Activated T-helper 2 cell treated with anti-CD3 and anti-CD28 coated beads, Interferon-gamma antibody, Interleukin-2, Interleukin-4, amounts not matched to agents 10 μg/mL and 5 μg/mL and 100 μg/mL, durations not matched to agents 14 hours and 24 hours and 36 hours (primary cell): ENCODE measurements at regions not wholly inside any gene's neighbourhood (a gene's known extent, or its start where the extent isn't known, plus 50 kb on each side); places are given as distances from the start of the nearest gene placed in this dataset.
"Not testable (repeated sequence)": the region's sequence is repeated elsewhere in the genome, so short reads cannot be mapped to it uniquely, and the experiment has no call there.

Source experiments
- DNase-seq: peaks from one replicate; pipeline ENCODE4 v3.0.0; 2021; ENCODE audit warnings: low spot score
- H3K27ac Mint-ChIP-seq: one replicate; pipeline ENCODE4 v1.8.0; 2021; ENCODE audit warnings: mixed read lengths
- H3K27me3 Mint-ChIP-seq: one replicate; pipeline ENCODE4 v1.8.0; 2021; ENCODE audit warnings: low read depth, mixed read lengths
- H3K36me3 Mint-ChIP-seq: one replicate; pipeline ENCODE4 v1.8.0; 2021; ENCODE audit warnings: low read depth, mixed read lengths
- H3K4me1 Mint-ChIP-seq: one replicate; pipeline ENCODE4 v1.8.0; 2021; ENCODE audit warnings: low read depth, mixed read lengths
- H3K4me3 Mint-ChIP-seq: one replicate; pipeline ENCODE4 v1.8.0; 2021; ENCODE audit warnings: low read depth, mild to moderate bottlenecking, moderate library complexity, mixed read lengths
- H3K9me3 Mint-ChIP-seq: one replicate; pipeline ENCODE4 v1.8.0; 2021; ENCODE audit warnings: mixed read lengths
- intact Hi-C: fragments of 100-400 bp; cut with micrococcal nuclease; formaldehyde crosslinking; loops from one replicate; pipeline ENCODE4 v1.15.1; 2023

DNA sequence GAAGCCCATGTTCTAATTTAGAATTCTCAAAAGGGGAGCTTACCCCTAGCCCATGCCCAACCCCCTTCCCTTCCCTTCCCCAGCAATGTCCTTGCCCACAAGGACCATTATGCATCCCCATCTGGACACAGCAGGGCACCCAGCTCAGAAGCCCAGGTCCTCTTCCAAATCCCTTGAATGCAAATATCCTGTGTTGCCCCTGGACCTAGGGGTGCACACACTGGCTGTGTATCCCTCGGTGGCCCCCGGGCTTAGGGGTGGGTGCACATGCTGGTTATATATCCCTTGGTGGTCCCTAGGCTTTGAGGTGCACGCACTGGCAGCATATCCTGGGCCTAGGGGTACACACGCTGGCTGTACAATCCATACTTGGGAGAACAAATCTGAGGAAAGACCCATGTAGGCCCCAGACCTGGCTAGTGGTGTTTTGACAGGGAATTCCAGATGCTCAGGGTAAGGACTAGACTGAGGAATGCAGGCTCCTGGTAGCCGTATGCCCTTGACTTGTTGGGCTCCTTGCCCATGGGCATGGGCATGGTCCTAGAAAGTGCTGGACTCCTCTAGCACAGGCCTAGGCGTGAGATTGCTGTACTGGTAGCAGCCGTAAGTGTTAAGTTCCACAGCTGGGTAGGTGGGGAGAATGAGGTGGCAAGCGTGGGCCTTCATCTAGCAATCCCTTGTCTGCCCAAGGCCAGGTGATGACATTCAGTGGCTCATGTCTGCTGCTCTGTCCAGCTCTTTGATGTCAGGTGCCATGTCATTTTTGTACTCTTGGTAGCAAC is 222.4 kb downstream of the OPA1 start:
- Mint-ChIP-seq H3K27ac (no peak overlapping the region), H3K27me3 (peaks cover 11% of the 10 kb centered on the region), H3K9me3 (no peaks in the 10 kb centered on the region), H3K4me3 (no peak overlapping the region), H3K36me3 (no peaks in the 10 kb centered on the region), H3K4me1 (no peaks in the 10 kb centered on the region)
- no peak for DNase-seq
- intact Hi-C loops: no loop called here

DNA sequence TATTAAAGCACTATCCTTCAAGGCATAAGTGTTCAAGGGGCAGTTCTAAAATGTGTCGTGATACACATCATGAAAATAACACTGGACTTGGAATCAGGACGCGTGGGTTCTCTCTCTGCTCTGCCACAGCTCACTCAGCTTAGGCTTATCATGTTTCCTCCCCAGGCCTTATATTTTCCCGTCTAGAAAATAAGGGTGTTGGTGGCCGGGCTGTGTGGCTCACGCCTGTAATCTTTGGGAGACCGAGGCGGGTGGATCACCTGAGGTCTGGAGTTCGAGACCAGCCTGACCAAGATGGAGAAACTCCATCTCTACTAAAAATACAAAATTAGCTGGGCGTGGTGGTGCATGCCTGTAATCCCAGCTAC is 223.0 kb downstream of the OPA1 start:
- Mint-ChIP-seq H3K36me3 (no peaks in the 10 kb centered on the region), H3K9me3 (no peaks in the 10 kb centered on the region), H3K27me3 (peaks cover 9% of the 10 kb centered on the region), H3K4me1 (no peaks in the 10 kb centered on the region), H3K27ac (no peak overlapping the region), H3K4me3 (no peak overlapping the region)
- intact Hi-C loops: no loop called here
- no peak for DNase-seq

DNA sequence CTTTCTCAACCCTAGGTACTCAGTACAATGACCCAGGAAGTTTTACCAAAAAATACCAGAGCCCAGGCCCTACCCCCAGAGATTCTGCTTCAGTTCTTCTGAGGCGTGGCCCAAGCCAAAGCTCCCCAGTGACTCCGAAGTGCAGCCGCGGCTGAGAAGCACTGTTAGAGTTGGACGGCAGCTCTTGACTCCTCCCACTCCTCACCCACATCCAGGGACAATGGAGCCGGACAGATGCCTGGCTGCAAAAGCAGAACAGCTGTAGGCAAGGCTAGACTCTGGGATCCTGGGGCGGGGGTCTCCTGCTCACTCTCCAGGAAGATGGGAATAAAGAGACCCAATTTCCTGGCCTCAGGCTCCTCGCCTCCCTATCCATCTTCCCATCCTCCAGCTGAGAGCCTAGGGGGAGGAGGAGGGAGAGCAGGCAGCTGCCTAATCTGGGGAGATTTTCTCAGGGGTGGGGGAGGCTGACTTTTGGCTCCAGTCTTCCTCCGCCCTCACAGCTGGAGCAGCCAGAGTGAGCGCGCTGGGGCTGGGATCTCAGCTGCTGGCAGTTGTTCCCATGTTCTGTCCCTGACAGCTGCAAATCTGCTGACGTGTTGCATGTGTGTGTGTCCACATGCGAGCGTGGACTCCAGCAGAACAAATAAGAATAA is 223.8 kb downstream of the OPA1 start:
- H3K4me1 Mint-ChIP-seq: no peaks in the 10 kb centered on the region
- intact Hi-C loops: no loop called here
- H3K27ac Mint-ChIP-seq: no peak overlapping the region
- no peaks in the 10 kb centered on the region for H3K36me3 Mint-ChIP-seq
- no peak for DNase-seq
- no peak overlapping the region for H3K4me3 Mint-ChIP-seq
- no peaks in the 10 kb centered on the region for H3K9me3 Mint-ChIP-seq
- peaks cover 12% of the 10 kb centered on the region for H3K27me3 Mint-ChIP-seq

DNA sequence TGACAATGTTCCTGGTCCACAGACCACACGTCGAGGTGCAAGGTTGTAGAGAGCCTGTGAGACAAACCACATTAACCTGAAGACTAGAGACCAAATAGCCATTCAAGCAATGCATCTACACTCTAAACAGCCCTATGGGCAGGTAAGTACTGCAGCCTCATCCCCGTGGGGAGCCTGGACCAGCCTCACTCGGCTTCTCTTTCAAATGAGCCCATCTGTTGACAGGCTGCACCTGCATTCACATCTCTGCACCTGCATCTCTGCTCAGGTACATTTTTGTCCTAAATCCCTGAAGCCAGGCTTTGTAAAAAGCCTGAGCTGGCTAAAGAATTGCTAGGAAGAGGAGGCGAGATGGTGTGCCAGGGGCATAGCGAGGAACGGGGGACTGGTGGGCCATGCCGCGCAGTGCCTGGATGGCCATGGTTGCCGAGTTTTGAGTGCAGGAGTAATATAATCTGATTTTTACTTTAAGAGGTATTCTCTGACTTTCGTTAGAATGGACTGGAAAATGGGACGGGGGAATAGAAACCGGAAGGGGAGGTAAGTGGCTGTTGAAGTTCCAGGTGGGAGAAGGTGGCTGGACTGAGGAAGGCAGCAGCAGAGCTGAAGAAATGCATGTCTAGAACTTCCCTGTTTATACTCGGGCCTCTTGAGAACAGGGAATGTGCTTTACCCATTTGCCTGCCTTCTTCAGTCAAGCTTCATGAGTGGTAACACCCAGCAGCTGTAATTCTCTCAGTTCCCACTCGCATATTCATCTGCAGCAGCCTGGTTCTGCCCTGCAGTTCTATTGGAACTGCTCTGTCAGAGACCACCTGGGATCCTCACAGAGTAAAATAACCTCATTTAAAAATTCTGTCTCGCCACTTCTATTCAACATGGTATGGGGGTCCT is 226.4 kb downstream of the OPA1 start:
- no peaks in the 10 kb centered on the region for H3K36me3 Mint-ChIP-seq
- peaks cover 23% of the 10 kb centered on the region for H3K27me3 Mint-ChIP-seq
- no peak overlapping the region for H3K27ac Mint-ChIP-seq
- no peaks in the 10 kb centered on the region for H3K4me1 Mint-ChIP-seq
- intact Hi-C loops: no loop called here
- H3K9me3 Mint-ChIP-seq: no peaks in the 10 kb centered on the region
- H3K4me3 Mint-ChIP-seq: no peak overlapping the region
- no peak for DNase-seq

DNA sequence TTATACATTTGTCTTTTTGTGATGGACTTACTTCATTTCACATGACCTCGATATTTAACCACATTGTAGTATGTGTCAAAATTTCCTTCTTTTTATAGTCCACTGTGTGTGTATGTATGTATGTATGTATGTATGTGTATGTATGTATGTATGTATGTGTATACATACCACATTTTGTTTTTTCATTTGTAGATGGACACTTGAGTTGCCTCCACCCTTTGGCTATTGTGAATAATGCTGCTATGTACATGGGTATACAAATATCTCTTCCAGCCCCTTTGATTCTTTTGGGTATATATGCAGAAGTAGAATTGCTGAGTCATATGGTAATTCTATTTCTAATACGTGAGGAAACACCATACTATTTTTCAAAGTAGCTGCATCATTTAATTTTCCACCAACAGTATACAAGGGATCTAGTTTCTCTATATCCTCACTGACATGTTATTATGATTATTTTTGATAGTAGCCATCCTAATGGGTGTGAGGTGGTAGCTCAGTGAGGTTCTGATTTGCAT is 228.2 kb downstream of the OPA1 start:
- no peak overlapping the region for H3K4me3 Mint-ChIP-seq
- H3K27me3 Mint-ChIP-seq: peaks cover 34% of the 10 kb centered on the region
- no peaks in the 10 kb centered on the region for H3K4me1 Mint-ChIP-seq
- intact Hi-C loops: no loop called here
- no peaks in the 10 kb centered on the region for H3K9me3 Mint-ChIP-seq
- H3K36me3 Mint-ChIP-seq: no peaks in the 10 kb centered on the region
- no peak overlapping the region for H3K27ac Mint-ChIP-seq
- DNase-seq: no peak

DNA sequence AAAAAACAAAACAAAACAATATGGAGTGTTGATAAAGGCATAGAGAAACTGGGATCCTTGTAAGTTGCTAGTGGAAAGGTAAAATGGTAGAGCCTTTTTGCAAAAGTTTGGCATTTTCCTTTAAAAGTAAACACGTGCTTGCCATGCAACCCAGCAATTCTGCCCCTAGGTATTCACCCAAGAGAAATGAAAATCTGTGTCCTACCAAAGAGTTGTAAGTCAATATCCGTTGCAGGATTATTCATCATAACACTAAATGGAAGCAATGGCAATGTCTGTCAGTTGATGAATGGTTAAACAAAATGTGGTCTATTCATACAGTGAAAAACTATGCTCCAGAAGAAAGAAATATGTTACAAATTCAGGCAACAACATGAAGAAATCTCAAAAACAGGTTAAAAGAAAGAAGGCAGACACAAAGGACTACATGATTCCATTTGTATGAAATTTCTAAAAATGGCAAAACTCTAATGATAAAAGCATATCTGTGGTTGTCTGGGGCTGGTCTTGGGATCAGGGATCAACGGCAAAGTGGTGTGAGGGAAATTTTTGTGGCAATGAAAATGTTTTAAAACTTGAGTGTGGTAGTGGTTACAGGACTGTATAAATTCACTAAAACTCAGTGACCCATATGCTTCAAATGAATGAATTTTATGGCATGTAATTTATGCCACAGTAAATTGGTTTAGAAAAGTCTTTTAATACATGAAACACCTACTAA is 229.6 kb downstream of the OPA1 start:
- H3K36me3 Mint-ChIP-seq: no peaks in the 10 kb centered on the region
- no peak for DNase-seq
- no peak overlapping the region for H3K27ac Mint-ChIP-seq
- no peaks in the 10 kb centered on the region for H3K4me1 Mint-ChIP-seq
- H3K9me3 Mint-ChIP-seq: no peaks in the 10 kb centered on the region
- H3K4me3 Mint-ChIP-seq: no peak overlapping the region
- peaks cover 38% of the 10 kb centered on the region for H3K27me3 Mint-ChIP-seq
- intact Hi-C loops: no loop called here

DNA sequence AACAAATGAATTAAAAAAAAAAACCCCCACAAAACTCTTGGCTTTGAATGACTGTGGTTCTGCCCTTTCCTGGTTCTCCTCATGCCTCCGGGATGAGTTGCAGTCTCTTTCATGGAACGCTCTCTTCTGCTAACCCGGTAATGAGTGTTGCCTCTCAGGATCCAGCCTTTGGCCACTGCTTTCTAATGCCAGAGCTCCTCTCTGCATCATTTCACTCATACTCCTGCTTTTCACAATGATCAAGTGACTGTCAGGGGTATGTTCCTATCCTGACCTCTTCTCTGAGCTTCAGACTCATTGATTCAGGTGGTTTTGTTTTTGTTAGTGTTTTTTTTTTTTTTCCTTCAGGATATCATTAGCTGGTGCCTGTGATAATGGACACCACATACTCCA is 230.2 kb downstream of the OPA1 start:
- H3K9me3 Mint-ChIP-seq, DNase-seq, intact Hi-C loops, H3K4me3 Mint-ChIP-seq, H3K4me1 Mint-ChIP-seq, H3K27ac Mint-ChIP-seq, H3K36me3 Mint-ChIP-seq: not testable (repeated sequence)
- H3K27me3 Mint-ChIP-seq: peaks cover 38% of the 10 kb centered on the region

DNA sequence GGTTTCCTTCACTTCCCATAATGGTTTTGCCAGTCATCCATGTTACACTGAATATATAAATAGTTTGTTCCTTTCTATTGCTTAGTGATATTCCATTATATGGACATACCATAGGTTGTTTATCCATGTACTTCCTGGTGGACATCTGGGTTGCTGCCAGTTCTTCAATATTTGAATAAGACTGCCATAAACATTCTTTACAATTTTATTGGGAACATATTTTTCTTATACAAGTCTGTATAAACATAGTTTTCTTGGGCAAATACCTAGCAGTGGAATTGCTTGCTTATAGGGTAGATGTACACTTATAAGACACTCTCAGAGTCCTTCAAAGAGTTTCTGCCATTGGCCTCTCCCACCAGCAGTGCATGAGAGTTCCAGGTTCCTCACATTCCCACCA is 231.4 kb downstream of the OPA1 start:
- no peak for DNase-seq
- H3K4me1 Mint-ChIP-seq: no peaks in the 10 kb centered on the region
- no peak overlapping the region for H3K4me3 Mint-ChIP-seq
- H3K36me3 Mint-ChIP-seq: no peaks in the 10 kb centered on the region
- intact Hi-C loops: no loop called here
- H3K27me3 Mint-ChIP-seq: peaks cover 39% of the 10 kb centered on the region
- H3K27ac Mint-ChIP-seq: no peak overlapping the region
- no peaks in the 10 kb centered on the region for H3K9me3 Mint-ChIP-seq

DNA sequence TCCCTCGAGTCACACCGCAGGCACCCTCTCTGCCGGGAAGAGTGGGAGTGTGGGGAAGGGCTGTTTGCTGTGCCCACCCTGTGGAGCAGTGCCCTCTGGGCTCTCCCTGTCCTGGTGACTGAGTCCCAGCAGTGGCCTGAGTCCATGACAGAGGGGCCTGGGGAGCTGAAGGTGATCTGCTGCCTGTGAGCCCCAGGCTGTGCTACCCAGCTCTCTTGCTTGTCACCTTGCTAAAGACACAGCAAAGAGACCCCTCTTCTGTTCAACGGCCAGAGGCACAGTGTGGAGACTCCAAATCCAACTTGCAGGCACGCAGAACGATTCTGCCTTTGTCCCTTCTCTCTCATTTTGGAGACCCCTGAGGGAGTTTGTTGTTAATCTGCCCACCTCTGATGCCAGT is 232.6 kb downstream of the OPA1 start:
- peaks cover 37% of the 10 kb centered on the region for H3K27me3 Mint-ChIP-seq
- H3K27ac Mint-ChIP-seq: no peak overlapping the region
- intact Hi-C loops: no loop called here
- no peak for DNase-seq
- H3K9me3 Mint-ChIP-seq: no peaks in the 10 kb centered on the region
- H3K4me3 Mint-ChIP-seq: no peak overlapping the region
- H3K36me3 Mint-ChIP-seq: no peaks in the 10 kb centered on the region
- H3K4me1 Mint-ChIP-seq: no peaks in the 10 kb centered on the region

DNA sequence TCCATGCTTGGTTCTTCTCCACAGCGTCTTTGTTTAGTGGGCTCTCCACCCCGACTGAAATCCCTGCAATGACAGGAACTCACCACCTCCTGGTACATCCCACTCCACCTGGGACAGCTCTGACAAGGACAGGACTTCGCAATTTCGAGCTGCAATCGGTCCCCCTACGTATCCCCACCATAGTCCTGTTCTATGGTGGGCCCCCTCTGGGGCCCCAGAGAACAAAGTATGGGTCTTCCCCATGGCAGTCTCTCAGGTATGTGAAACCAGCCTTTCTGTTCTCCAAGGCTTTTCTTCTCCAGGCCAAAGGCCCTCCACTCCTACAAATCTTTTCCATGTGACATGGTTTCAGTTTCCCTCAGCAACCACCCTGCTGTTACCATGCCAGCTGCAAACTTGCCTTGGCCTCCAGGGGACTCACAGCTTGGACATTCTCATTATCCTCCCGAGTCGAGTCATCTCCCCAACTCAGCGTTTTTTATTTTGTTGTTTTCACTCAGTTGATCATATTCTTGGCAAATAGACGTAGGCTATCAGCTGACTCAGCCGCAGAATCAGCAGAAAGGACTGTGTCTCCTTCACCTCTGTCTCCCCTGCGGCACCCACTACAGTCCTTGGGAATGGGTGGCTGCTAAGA is 233.3 kb downstream of the OPA1 start:
- no peaks in the 10 kb centered on the region for H3K9me3 Mint-ChIP-seq
- intact Hi-C loops: no loop called here
- H3K36me3 Mint-ChIP-seq: no peaks in the 10 kb centered on the region
- peaks cover 31% of the 10 kb centered on the region for H3K27me3 Mint-ChIP-seq
- H3K4me3 Mint-ChIP-seq: no peak overlapping the region
- H3K4me1 Mint-ChIP-seq: no peaks in the 10 kb centered on the region
- DNase-seq: no peak
- no peak overlapping the region for H3K27ac Mint-ChIP-seq

DNA sequence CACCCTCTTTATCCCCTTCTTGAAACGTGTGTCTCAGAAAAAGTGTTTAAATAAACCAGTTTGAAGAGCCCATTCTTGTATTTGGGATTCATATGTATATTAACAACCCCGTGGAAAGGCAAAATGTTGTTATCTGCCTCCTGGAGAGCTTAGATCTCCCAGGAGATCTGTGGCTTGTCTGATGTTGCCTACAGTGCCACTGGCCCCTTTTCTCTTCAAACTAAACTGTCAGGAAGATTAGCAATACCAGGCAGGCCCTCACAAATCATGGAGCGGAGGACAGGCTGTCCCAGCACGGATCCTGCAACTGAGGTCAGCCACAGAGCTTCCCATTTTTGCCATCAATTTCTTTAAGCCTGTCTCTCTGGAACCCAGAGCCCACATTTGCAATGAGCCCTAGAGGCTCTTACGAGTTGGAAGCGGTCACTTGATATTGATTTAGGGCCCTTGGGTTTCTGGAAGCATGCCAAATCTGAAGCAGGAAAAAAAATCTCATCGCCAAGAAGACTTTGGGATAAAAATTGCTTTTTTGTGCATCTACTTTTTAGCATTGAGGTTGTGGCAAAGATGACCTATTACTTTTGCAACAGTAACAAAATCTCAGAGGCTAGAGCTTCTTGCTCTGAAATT is 234.1 kb downstream of the OPA1 start:
- Mint-ChIP-seq H3K4me3 (no peak overlapping the region), H3K4me1 (no peaks in the 10 kb centered on the region), H3K27ac (no peak overlapping the region), H3K36me3 (no peaks in the 10 kb centered on the region), H3K9me3 (no peaks in the 10 kb centered on the region), H3K27me3 (peaks cover 30% of the 10 kb centered on the region)
- intact Hi-C loops: no loop called here
- DNase-seq: no peak

DNA sequence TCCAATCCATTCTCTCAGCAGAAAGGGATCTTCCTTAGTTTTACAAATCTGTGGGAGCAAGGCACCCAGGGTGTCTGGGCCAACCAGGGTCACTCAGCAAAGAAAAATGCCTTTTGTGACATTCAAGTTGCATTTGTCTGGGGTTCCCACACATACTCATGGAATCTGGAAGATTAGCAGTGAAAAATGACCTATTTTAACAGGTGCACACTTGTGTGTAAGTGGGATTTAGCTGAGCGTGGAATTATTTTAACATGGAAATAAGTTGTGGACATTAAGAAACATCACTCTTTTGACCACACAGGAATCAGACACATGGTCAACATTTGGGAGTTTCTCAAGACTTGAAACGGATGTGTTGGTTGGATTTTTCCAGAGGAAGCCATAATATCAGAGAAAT is 234.9 kb downstream of the OPA1 start:
- no peaks in the 10 kb centered on the region for H3K36me3 Mint-ChIP-seq
- H3K27me3 Mint-ChIP-seq: peaks cover 26% of the 10 kb centered on the region
- no peaks in the 10 kb centered on the region for H3K4me1 Mint-ChIP-seq
- no peak for DNase-seq
- intact Hi-C loops: no loop called here
- no peak overlapping the region for H3K27ac Mint-ChIP-seq
- no peak overlapping the region for H3K4me3 Mint-ChIP-seq
- H3K9me3 Mint-ChIP-seq: no peaks in the 10 kb centered on the region
